HG03520 (cell line): ENCODE measurements at regions not wholly inside any gene's neighbourhood (a gene's known extent, or its start where the extent isn't known, plus 50 kb on each side); places are given as distances from the start of the nearest gene placed in this dataset.

Experiments
- ATAC-seq: cut with Tn5 transposase; IDR thresholded peaks from one replicate; pipeline ENCODE4 v1.9.1; 2021; ENCODE audit warnings: mild to moderate bottlenecking, moderate library complexity; ENCODE audit not compliant: unreplicated experiment

GRCh38 chr18:22613788-22614187 lies 196.1 kb upstream of the CTAGE1 start:
- no peak for ATAC-seq

GRCh38 chr18:22623513-22623912 lies 205.8 kb upstream of the CTAGE1 start:
- ATAC-seq: no peak

- ATAC-seq: no peak
Observed at GRCh38 chr18:22624176-22624575, 206.5 kb upstream of the CTAGE1 start.

GRCh38 chr18:22625406-22625805 lies 207.7 kb upstream of the CTAGE1 start:
- ATAC-seq: no peak

- no peak for ATAC-seq
Observed at GRCh38 chr18:22626771-22627170, 209.1 kb upstream of the CTAGE1 start.

- ATAC-seq: no peak
Observed at GRCh38 chr18:22627506-22627905, 209.8 kb upstream of the CTAGE1 start.

- no peak for ATAC-seq
Observed at GRCh38 chr18:22628795-22629510, 211.2 kb upstream of the CTAGE1 start.

- no peak for ATAC-seq
Observed at GRCh38 chr18:22630980-22631379, 213.3 kb upstream of the CTAGE1 start.

GRCh38 chr18:22632191-22632590 lies 214.5 kb upstream of the CTAGE1 start:
- no peak for ATAC-seq

- no peak for ATAC-seq
Observed at GRCh38 chr18:22634464-22634863, 216.7 kb upstream of the CTAGE1 start.

GRCh38 chr18:22637787-22638186 lies 220.1 kb upstream of the CTAGE1 start:
- ATAC-seq: no peak

- ATAC-seq: no peak
Observed at GRCh38 chr18:22639026-22639463, 221.3 kb upstream of the CTAGE1 start.

- no peak for ATAC-seq
Observed at GRCh38 chr18:22639561-22639960, 221.8 kb upstream of the CTAGE1 start.

- ATAC-seq: no peak
Observed at GRCh38 chr18:22640281-22640842, 222.6 kb upstream of the CTAGE1 start.

GRCh38 chr18:22641958-22642357 lies 224.2 kb upstream of the CTAGE1 start:
- no peak for ATAC-seq

- ATAC-seq: no peak
Observed at GRCh38 chr18:22643731-22644130, 226.0 kb upstream of the CTAGE1 start.

- no peak for ATAC-seq
Observed at GRCh38 chr18:22650247-22650646, 232.5 kb upstream of the CTAGE1 start.

GRCh38 chr18:22657619-22658018 lies 239.9 kb upstream of the CTAGE1 start:
- no peak for ATAC-seq

GRCh38 chr18:22658318-22658717 lies 240.6 kb upstream of the CTAGE1 start:
- ATAC-seq: no peak

GRCh38 chr18:22663378-22663777 lies 245.7 kb upstream of the CTAGE1 start:
- no peak for ATAC-seq

- no peak for ATAC-seq
Observed at GRCh38 chr18:22666411-22666940, 248.8 kb upstream of the CTAGE1 start.

GRCh38 chr18:22667156-22667555 lies 249.4 kb upstream of the CTAGE1 start:
- no peak for ATAC-seq
